ENCODE measurements at regions not wholly inside any gene's neighbourhood (a gene's known extent, or its start where the extent isn't known, plus 50 kb on each side); places are given as distances from the start of the nearest gene placed in this dataset.

GRCh38 chr20:40753472-40753871 lies 64.4 kb upstream of the MAFB start:
- no peak overlapping the region for H3K9ac ChIP-seq (replicated peaks in 1 of 4; ENCODE audit: extremely low read depth in 1 of 4, low read depth in 3 of 4, low read length in 3 of 4)
- ChIA-PET POLR2A (ENCODE audit: partially characterized antibody) (no interaction called here), CTCF (ENCODE audit: partially characterized antibody) (interaction anchor here (0.9 to 2.2 kb wide), 3 partner anchors 12 to 194 kb away, joined by 3 to 6 read pairs (median 4); no protein-coding TSS in a partner anchor)
- no peak overlapping the region for H3K56ac ChIP-seq (replicated peaks; ENCODE audit: insufficient read length, low read depth, low read length)
- no peaks in the 10 kb centered on the region for H3K9me3 ChIP-seq (ENCODE audit: insufficient read depth in 2 of 2, low read depth in 1 of 2, low read length in 1 of 2)
- DNase-seq (ENCODE audit: low read depth in 1 of 2, low spot score in 2 of 2) (no peak), FAIRE-seq (no peak)
- H2BK12ac ChIP-seq (ENCODE audit: low read depth, low read length) = no peak overlapping the region
- H4K8ac ChIP-seq (ENCODE audit: extremely low read depth, insufficient read depth, low read length) = no peak overlapping the region
- H3K4me3 ChIP-seq (ENCODE audit: extremely low read depth in 1 of 4, insufficient read depth in 2 of 4, low read depth in 3 of 4, low read length in 4 of 4) = no peak overlapping the region
- H2BK5ac ChIP-seq (ENCODE audit: low read depth, low read length) = no peak overlapping the region
- H3K79me1 ChIP-seq (ENCODE audit: low read depth, low read length) = no peaks in the 10 kb centered on the region
- H3K23me2 ChIP-seq (ENCODE audit: low read depth, low read length) = no peaks in the 10 kb centered on the region
- no peak overlapping the region for H4K91ac ChIP-seq (replicated peaks; ENCODE audit: insufficient read length, low read length)
- H3K27me3 ChIP-seq (replicated peaks in 1 of 4; ENCODE audit: control insufficient read depth in 3 of 4, extremely low read depth in 1 of 4, insufficient read depth in 3 of 4, low read length in 3 of 4) = no peaks in the 10 kb centered on the region
- no peak overlapping the region for H3K23ac ChIP-seq (ENCODE audit: insufficient read length)
- no peak overlapping the region for H3K27ac ChIP-seq (ENCODE audit: low read depth, low read length)
- H3K36me3 ChIP-seq (ENCODE audit: control insufficient read depth in 2 of 4, insufficient read depth in 4 of 4, low read length in 3 of 4) = no peaks in the 10 kb centered on the region
- no peak overlapping the region for H3K4ac ChIP-seq (replicated peaks; ENCODE audit: insufficient read length, low read depth, low read length)
- no peak overlapping the region for H4K5ac ChIP-seq (ENCODE audit: insufficient read length, low read depth, low read length)
- H3K4me2 ChIP-seq (ENCODE audit: insufficient read depth in 1 of 2, low read depth in 2 of 2, low read length in 2 of 2) = no peak overlapping the region
- no peak overlapping the region for H2BK120ac ChIP-seq (replicated peaks; ENCODE audit: low read depth, low read length)
- H2BK20ac ChIP-seq (ENCODE audit: low read length) = no peak overlapping the region
- no peaks in the 10 kb centered on the region for H4K20me1 ChIP-seq (replicated peaks in 1 of 2; ENCODE audit: control insufficient read depth in 1 of 2, insufficient read depth in 2 of 2, low read length in 2 of 2)
- H3K18ac ChIP-seq (ENCODE audit: extremely low read depth, low read length) = no peak overlapping the region
- 87% methylated on average over 4 of the region's 4 CpGs; no CpG with 5 or more reads in 1 of the 2 experiments for WGBS, 2 experiments (ENCODE audit: extremely low coverage in 1 of 2, insufficient coverage in 1 of 2, insufficient read length in 1 of 2, insufficient replicate concordance in 2 of 2, low coverage in 1 of 2, low lambda C conversion rate in 2 of 2, missing lambda C conversion rate in 1 of 2)
- no peak overlapping the region for H2AK5ac ChIP-seq (ENCODE audit: low read depth, low read length)
- no peaks in the 10 kb centered on the region for H3K79me2 ChIP-seq (ENCODE audit: control insufficient read depth in 1 of 2, insufficient read depth in 2 of 2, low read length in 2 of 2)
- H2AFZ ChIP-seq (ENCODE audit: low read length) = no peak overlapping the region
- no peak overlapping the region for H3K14ac ChIP-seq (ENCODE audit: insufficient read length)
- H3K4me1 ChIP-seq (replicated peaks in 1 of 4; ENCODE audit: control insufficient read depth in 3 of 4, insufficient read depth in 4 of 4, low read length in 3 of 4) = no peaks in the 10 kb centered on the region; a peak in 1 of 7 replicates
- H2BK15ac ChIP-seq (ENCODE audit: low read length) = no peak overlapping the region
- TF ChIP-seq CBX5 (IDR thresholded peaks at IDR 0.05; ENCODE audit: low read depth, low read length) (no peak), NANOG (IDR thresholded peaks at IDR 0.05; ENCODE audit: insufficient read depth, low read depth, low read length, poor library complexity, severe bottlenecking) (no peak), RAD21 (IDR thresholded peaks at IDR 0.05 in 1 of 2, conservative IDR thresholded peaks at IDR 0.05 in 1 of 2; ENCODE audit: low read depth in 2 of 2, low read length in 2 of 2) (no peak), CEBPB (IDR thresholded peaks at IDR 0.05; ENCODE audit: low read depth, low read length) (no peak), POLR2A (IDR thresholded peaks at IDR 0.05; ENCODE audit: control extremely low read depth in 1 of 2, low read depth in 2 of 2, low read length in 2 of 2) (no peak), ASH2L (IDR thresholded peaks at IDR 0.05; ENCODE audit: low read length) (no peak), KDM1A (IDR thresholded peaks at IDR 0.05; ENCODE audit: borderline replicate concordance, low read length) (no peak), CREB1 (IDR thresholded peaks at IDR 0.05) (no peak), POU5F1 (IDR thresholded peaks at IDR 0.05; ENCODE audit: low read depth, low read length) (no peak), TBP (IDR thresholded peaks at IDR 0.05; ENCODE audit: low read depth, low read length) (no peak), RXRA (IDR thresholded peaks at IDR 0.05; ENCODE audit: insufficient read depth, low read depth, low read length) (no peak), PHF8 (conservative IDR thresholded peaks at IDR 0.05; ENCODE audit: low read depth, low read length) (no peak), ZNF274 (IDR thresholded peaks at IDR 0.05; ENCODE audit: borderline replicate concordance, extremely low read depth, low read length) (no peak), ATF3 (IDR thresholded peaks at IDR 0.05; ENCODE audit: insufficient read depth, low read depth, low read length) (no peak), HDAC6 (IDR thresholded peaks at IDR 0.05; ENCODE audit: low read depth, low read length) (no peak)
